Endothelial cell of umbilical vein (primary cell): ENCODE measurements at regions not wholly inside any gene's neighbourhood (a gene's known extent, or its start where the extent isn't known, plus 50 kb on each side); places are given as distances from the start of the nearest gene placed in this dataset.

Experiments
- EZH2 ChIP-seq: IDR thresholded peaks from 2 replicates; pipeline ENCODE4 v1.6.1; 2012; ENCODE audit warnings: borderline replicate concordance, low read depth, mild to moderate bottlenecking, moderate library complexity, low read length, inconsistent platforms; ENCODE audit not compliant: severe bottlenecking
- FOS ChIP-seq: IDR thresholded peaks from 2 replicates; pipeline ENCODE4 v1.6.1; 2011; ENCODE audit warnings: mild to moderate bottlenecking, low read length, moderate library complexity, borderline replicate concordance; ENCODE audit not compliant: insufficient read depth
- MYC ChIP-seq: IDR thresholded peaks from one replicate; pipeline ENCODE4 v1.6.1; 2011; ENCODE audit warnings: mild to moderate bottlenecking, low read depth, low read length
- POLR2A ChIP-seq: IDR thresholded peaks from 2 replicates; pipeline ENCODE4 v1.6.1; 2012; ENCODE audit warnings: low read depth, mild to moderate bottlenecking, control low read depth, low read length
- POLR2AphosphoS5 ChIP-seq: IDR thresholded peaks from 2 replicates; pipeline ENCODE4 v1.6.1; 2012; ENCODE audit warnings: low read depth, mild to moderate bottlenecking, control low read depth, low read length, moderate library complexity; ENCODE audit not compliant: insufficient read depth
- TF ChIP-seq, protein P1 (sequence below), 2 donors: IDR thresholded peaks; 1 replicate in 1 of 2; 2 replicates in 1 of 2; pipeline ENCODE4 v1.5.1; 2011; ENCODE audit warnings: low read length in 2 of 2, mild to moderate bottlenecking in 2 of 2, moderate library complexity in 2 of 2, control low read depth in 1 of 2, inconsistent platforms in 1 of 2, low read depth in 1 of 2; ENCODE audit not compliant: insufficient read depth in 1 of 2; ENCODE audit errors: extremely low read depth in 1 of 2
- TF ChIP-seq, protein P2 (sequence below): IDR thresholded peaks from 2 replicates; pipeline ENCODE4 v1.6.1; 2011; ENCODE audit not compliant: insufficient read depth, insufficient read length

DNA sequence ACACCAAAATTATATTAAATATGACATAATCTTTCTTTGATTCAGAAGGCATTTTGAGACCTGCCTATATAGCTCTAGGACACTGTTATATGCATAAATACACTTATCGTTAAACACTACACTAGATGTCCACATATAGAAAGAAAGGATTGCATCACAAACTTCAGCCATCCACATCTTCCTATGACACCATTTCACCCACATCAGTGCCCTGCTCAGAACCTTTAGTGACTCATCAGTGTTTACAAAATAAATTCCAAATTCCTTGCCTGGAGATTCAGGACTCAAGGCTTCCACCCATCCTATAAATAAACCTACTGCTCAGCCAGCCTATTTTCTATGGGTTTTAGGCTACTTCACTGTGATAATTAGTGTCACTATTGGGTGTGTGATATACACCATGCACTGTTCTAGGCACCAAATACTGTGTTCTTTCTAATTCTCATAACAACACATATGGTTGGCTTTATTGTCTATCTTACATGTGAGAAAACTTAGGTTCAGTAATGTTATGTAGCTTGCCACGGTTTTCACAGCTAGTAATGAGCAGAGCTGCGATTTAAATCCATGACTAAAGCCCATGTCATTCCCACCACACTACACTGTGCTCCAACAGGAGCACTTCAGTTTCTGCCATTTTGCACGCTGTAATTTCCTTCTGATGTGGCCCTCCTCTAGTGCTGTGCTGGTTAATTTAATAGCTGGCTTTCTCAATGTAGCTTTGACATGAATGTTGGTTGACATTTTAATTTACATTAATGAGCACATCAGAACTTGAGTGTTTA, 103.3 kb downstream of the SREK1 start:
- no peak for TF ChIP-seq EZH2
- no peak for TF ChIP-seq POLR2A
- TF ChIP-seq, protein P1, sequence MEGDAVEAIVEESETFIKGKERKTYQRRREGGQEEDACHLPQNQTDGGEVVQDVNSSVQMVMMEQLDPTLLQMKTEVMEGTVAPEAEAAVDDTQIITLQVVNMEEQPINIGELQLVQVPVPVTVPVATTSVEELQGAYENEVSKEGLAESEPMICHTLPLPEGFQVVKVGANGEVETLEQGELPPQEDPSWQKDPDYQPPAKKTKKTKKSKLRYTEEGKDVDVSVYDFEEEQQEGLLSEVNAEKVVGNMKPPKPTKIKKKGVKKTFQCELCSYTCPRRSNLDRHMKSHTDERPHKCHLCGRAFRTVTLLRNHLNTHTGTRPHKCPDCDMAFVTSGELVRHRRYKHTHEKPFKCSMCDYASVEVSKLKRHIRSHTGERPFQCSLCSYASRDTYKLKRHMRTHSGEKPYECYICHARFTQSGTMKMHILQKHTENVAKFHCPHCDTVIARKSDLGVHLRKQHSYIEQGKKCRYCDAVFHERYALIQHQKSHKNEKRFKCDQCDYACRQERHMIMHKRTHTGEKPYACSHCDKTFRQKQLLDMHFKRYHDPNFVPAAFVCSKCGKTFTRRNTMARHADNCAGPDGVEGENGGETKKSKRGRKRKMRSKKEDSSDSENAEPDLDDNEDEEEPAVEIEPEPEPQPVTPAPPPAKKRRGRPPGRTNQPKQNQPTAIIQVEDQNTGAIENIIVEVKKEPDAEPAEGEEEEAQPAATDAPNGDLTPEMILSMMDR (IDR thresholded peaks at IDR 0.05; ENCODE audit: extremely low read depth in 1 of 2, insufficient read depth in 1 of 2, low read depth in 1 of 2, low read length in 2 of 2), result no peak
- TF ChIP-seq FOS, result no peak
- TF ChIP-seq POLR2AphosphoS5, result no peak
- TF ChIP-seq MYC, result no peak
- TF ChIP-seq, protein P2, sequence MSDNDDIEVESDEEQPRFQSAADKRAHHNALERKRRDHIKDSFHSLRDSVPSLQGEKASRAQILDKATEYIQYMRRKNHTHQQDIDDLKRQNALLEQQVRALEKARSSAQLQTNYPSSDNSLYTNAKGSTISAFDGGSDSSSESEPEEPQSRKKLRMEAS, result no peak
